HFF-Myc (cell line): ENCODE measurements at regions not wholly inside any gene's neighbourhood (a gene's known extent, or its start where the extent isn't known, plus 50 kb on each side); places are given as distances from the start of the nearest gene placed in this dataset.

ENCODE experiments used
- DNase-seq: peaks from one replicate; pipeline ENCODE4 v3.0.0-alpha.2; 2011; ENCODE audit warnings: low read depth; ENCODE audit errors: extremely low read depth
- H3K4me3 ChIP-seq: replicated peaks from 2 replicates; pipeline ENCODE4 v1.5.1; 2011; ENCODE audit warnings: low read depth, mild to moderate bottlenecking, control low read depth, low read length
- CTCF ChIP-seq: IDR thresholded peaks from 2 replicates; pipeline ENCODE4 v1.5.1; 2012; ENCODE audit warnings: mild to moderate bottlenecking, low read depth, low read length, control low read depth; ENCODE audit errors: missing control alignments

- DNase-seq, result no peak
- no peak overlapping the region for H3K4me3 ChIP-seq
- no peak for TF ChIP-seq CTCF
These were observed 212.5 kb upstream of the CLNK start for GRCh38 chr4:10897076-10897475.

GRCh38 chr4:10893395-10893794, 208.8 kb upstream of the CLNK start:
- H3K4me3 ChIP-seq, result no peak overlapping the region
- no peak for TF ChIP-seq CTCF
- no peak for DNase-seq

GRCh38 chr4:10891866-10892265, 207.3 kb upstream of the CLNK start:
- no peak for DNase-seq
- no peak overlapping the region for H3K4me3 ChIP-seq
- no peak for TF ChIP-seq CTCF

- H3K4me3 ChIP-seq, result no peak overlapping the region
- TF ChIP-seq CTCF, result no peak
- no peak for DNase-seq
These were observed 205.3 kb upstream of the CLNK start for GRCh38 chr4:10889819-10890218.

- no peak for TF ChIP-seq CTCF
These were observed 195.0 kb upstream of the CLNK start for GRCh38 chr4:10879411-10880110.

GRCh38 chr4:10878861-10879260, 194.3 kb upstream of the CLNK start:
- no peak overlapping the region for H3K4me3 ChIP-seq
- DNase-seq, result no peak
- no peak for TF ChIP-seq CTCF

More at GRCh38 chr4:10879411-10880110, 195.0 kb upstream of the CLNK start:
- no peak for DNase-seq
- H3K4me3 ChIP-seq, result no peak overlapping the region

- no peak for TF ChIP-seq CTCF
- H3K4me3 ChIP-seq, result no peak overlapping the region
- no peak for DNase-seq
These were observed 192.5 kb upstream of the CLNK start for GRCh38 chr4:10877076-10877475.
